ENCODE measurements at regions not wholly inside any gene's neighbourhood (a gene's known extent, or its start where the extent isn't known, plus 50 kb on each side); places are given as distances from the start of the nearest gene placed in this dataset.
"Not testable (repeated sequence)": the region's sequence is repeated elsewhere in the genome, so short reads cannot be mapped to it uniquely, and the experiment has no call there.

DNA sequence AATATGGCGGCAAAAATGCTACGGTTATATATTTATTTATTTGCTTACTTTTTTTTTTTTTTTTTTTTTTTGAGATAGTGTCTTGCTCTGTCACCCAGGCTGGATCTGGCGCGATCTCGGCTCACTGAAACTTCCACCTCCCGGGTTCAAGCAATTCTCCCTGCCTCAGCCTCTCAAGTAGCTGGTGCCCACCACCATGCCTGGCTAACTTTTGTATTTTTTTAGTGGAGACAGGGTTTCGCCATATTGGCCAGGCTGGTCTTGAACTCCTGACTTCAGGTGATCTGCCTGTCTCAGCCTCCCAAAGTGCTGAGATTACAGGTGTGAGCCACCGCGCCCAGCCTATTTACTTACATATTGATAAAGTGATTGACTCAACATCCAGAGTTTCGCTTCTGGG, 511.6 kb downstream of the ZPLD1 start:
- ATAC-seq, result not testable (repeated sequence)

DNA sequence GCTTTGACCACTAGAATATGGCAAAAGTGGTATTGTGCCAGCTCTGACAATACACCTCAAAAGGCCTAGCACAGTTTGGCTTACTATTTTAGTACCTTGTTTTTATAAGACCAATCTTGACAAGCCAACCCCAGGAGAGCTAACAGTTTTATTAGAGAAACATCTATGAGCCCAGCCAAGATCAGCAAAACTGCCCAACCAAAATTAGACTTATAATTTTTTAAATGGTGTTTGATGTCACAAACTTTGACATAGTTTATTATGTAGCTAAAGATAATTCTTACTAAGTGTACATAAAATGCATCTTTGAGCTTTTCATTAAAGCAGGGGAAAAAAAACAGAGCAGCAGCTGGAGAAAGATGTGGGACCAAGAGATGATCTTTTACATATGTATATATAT, 537.5 kb downstream of the ZPLD1 start:
- TF ChIP-seq SNAI2 (CRISPR knock-in tag; IDR thresholded peaks at IDR 0.05), result no peak
- no peak for TF ChIP-seq ZFP30 (CRISPR knock-in tag; IDR thresholded peaks at IDR 0.05)
- no peak for TF ChIP-seq PPARA (CRISPR knock-in tag; IDR thresholded peaks at IDR 0.05; ENCODE audit: borderline replicate concordance)
- no peak for TF ChIP-seq CSDC2 (CRISPR knock-in tag; IDR thresholded peaks at IDR 0.05)
- TF ChIP-seq ISL1 (CRISPR knock-in tag; IDR thresholded peaks at IDR 0.05), result no peak
- TF ChIP-seq OSR1 (CRISPR knock-in tag; IDR thresholded peaks at IDR 0.05), result no peak
- TF ChIP-seq, protein P1, sequence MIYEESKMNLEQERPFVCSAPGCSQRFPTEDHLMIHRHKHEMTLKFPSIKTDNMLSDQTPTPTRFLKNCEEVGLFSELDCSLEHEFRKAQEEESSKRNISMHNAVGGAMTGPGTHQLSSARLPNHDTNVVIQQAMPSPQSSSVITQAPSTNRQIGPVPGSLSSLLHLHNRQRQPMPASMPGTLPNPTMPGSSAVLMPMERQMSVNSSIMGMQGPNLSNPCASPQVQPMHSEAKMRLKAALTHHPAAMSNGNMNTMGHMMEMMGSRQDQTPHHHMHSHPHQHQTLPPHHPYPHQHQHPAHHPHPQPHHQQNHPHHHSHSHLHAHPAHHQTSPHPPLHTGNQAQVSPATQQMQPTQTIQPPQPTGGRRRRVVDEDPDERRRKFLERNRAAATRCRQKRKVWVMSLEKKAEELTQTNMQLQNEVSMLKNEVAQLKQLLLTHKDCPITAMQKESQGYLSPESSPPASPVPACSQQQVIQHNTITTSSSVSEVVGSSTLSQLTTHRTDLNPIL (CRISPR knock-in tag; IDR thresholded peaks at IDR 0.05; ENCODE audit: low read depth), result no peak
- TF ChIP-seq GLIS3 (CRISPR knock-in tag; IDR thresholded peaks at IDR 0.05), result no peak
- TF ChIP-seq BACH2 (CRISPR knock-in tag; IDR thresholded peaks at IDR 0.05; ENCODE audit: borderline replicate concordance), result no peak
- TF ChIP-seq RARB (CRISPR knock-in tag; IDR thresholded peaks at IDR 0.05), result no peak
- TF ChIP-seq ZFP3 (CRISPR knock-in tag; IDR thresholded peaks at IDR 0.05), result no peak
- no peak for TF ChIP-seq ZNF70 (CRISPR knock-in tag; IDR thresholded peaks at IDR 0.05)
- no peak for TF ChIP-seq TCF4 (CRISPR knock-in tag; IDR thresholded peaks at IDR 0.05; ENCODE audit: borderline replicate concordance)
- TF ChIP-seq TOX (CRISPR knock-in tag; IDR thresholded peaks at IDR 0.05; ENCODE audit: borderline replicate concordance), result no peak
- TF ChIP-seq, protein P2, sequence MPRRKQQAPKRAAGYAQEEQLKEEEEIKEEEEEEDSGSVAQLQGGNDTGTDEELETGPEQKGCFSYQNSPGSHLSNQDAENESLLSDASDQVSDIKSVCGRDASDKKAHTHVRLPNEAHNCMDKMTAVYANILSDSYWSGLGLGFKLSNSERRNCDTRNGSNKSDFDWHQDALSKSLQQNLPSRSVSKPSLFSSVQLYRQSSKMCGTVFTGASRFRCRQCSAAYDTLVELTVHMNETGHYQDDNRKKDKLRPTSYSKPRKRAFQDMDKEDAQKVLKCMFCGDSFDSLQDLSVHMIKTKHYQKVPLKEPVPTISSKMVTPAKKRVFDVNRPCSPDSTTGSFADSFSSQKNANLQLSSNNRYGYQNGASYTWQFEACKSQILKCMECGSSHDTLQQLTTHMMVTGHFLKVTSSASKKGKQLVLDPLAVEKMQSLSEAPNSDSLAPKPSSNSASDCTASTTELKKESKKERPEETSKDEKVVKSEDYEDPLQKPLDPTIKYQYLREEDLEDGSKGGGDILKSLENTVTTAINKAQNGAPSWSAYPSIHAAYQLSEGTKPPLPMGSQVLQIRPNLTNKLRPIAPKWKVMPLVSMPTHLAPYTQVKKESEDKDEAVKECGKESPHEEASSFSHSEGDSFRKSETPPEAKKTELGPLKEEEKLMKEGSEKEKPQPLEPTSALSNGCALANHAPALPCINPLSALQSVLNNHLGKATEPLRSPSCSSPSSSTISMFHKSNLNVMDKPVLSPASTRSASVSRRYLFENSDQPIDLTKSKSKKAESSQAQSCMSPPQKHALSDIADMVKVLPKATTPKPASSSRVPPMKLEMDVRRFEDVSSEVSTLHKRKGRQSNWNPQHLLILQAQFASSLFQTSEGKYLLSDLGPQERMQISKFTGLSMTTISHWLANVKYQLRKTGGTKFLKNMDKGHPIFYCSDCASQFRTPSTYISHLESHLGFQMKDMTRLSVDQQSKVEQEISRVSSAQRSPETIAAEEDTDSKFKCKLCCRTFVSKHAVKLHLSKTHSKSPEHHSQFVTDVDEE (CRISPR knock-in tag; IDR thresholded peaks at IDR 0.05), result no peak
- TF ChIP-seq ZNF8 (CRISPR knock-in tag; IDR thresholded peaks at IDR 0.05), result no peak
- no peak for TF ChIP-seq ZC3H10 (CRISPR knock-in tag; IDR thresholded peaks at IDR 0.05)
- TF ChIP-seq, protein P3, sequence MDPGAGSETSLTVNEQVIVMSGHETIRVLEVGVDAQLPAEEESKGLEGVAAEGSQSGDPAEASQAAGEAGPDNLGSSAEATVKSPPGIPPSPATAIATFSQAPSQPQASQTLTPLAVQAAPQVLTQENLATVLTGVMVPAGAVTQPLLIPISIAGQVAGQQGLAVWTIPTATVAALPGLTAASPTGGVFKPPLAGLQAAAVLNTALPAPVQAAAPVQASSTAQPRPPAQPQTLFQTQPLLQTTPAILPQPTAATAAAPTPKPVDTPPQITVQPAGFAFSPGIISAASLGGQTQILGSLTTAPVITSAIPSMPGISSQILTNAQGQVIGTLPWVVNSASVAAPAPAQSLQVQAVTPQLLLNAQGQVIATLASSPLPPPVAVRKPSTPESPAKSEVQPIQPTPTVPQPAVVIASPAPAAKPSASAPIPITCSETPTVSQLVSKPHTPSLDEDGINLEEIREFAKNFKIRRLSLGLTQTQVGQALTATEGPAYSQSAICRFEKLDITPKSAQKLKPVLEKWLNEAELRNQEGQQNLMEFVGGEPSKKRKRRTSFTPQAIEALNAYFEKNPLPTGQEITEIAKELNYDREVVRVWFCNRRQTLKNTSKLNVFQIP (CRISPR knock-in tag; IDR thresholded peaks at IDR 0.05; ENCODE audit: borderline replicate concordance, low read depth), result no peak
- TF ChIP-seq, protein P4, sequence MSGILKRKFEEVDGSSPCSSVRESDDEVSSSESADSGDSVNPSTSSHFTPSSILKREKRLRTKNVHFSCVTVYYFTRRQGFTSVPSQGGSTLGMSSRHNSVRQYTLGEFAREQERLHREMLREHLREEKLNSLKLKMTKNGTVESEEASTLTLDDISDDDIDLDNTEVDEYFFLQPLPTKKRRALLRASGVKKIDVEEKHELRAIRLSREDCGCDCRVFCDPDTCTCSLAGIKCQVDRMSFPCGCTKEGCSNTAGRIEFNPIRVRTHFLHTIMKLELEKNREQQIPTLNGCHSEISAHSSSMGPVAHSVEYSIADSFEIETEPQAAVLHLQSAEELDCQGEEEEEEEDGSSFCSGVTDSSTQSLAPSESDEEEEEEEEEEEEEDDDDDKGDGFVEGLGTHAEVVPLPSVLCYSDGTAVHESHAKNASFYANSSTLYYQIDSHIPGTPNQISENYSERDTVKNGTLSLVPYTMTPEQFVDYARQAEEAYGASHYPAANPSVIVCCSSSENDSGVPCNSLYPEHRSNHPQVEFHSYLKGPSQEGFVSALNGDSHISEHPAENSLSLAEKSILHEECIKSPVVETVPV (CRISPR knock-in tag; IDR thresholded peaks at IDR 0.05), result no peak
- no peak for TF ChIP-seq ARNTL (CRISPR knock-in tag; IDR thresholded peaks at IDR 0.05; ENCODE audit: borderline replicate concordance, low read depth)
- ATAC-seq, result no peak

DNA sequence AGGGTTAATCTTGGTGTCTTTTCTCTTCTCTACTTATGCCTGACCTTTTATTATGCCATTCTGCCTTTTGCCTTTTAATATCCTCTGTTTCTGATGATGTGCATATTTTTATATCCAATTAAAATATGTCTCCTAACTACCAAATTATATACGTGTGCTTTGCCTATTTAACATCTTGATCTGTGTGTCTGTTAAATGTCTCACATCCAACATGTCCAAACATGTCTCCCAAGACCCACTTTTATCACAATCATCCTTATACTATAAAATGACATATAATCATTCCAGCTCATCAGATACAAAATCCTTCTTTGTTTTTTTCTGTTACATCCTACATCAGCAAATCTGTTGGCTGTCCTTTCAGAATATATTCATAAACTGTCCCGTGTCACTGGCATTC, 539.5 kb downstream of the ZPLD1 start:
- TF ChIP-seq, protein P3 (CRISPR knock-in tag; IDR thresholded peaks at IDR 0.05; ENCODE audit: borderline replicate concordance, low read depth), result no peak
- no peak for TF ChIP-seq ZNF70 (CRISPR knock-in tag; IDR thresholded peaks at IDR 0.05)
- TF ChIP-seq ZFP3 (CRISPR knock-in tag; IDR thresholded peaks at IDR 0.05), result no peak
- no peak for TF ChIP-seq ESRRG (CRISPR knock-in tag; IDR thresholded peaks at IDR 0.05)
- TF ChIP-seq, protein P4 (CRISPR knock-in tag; IDR thresholded peaks at IDR 0.05), result no peak
- no peak for TF ChIP-seq OSR1 (CRISPR knock-in tag; IDR thresholded peaks at IDR 0.05)
- no peak for TF ChIP-seq ISL1 (CRISPR knock-in tag; IDR thresholded peaks at IDR 0.05)
- no peak for TF ChIP-seq ZNF8 (CRISPR knock-in tag; IDR thresholded peaks at IDR 0.05)
- TF ChIP-seq CSDC2 (CRISPR knock-in tag; IDR thresholded peaks at IDR 0.05), result no peak
- ATAC-seq, result no peak
